WTC11 (cell line): ENCODE measurements at regions not wholly inside any gene's neighbourhood (a gene's known extent, or its start where the extent isn't known, plus 50 kb on each side); places are given as distances from the start of the nearest gene placed in this dataset.

Experiments used
- ATAC-seq: fragments of 200-7000 bp; cut with Tn5 transposase; 2 replicates; pipeline ENCODE4 v1.10.0; 2021; ENCODE audit warnings: mild to moderate bottlenecking, moderate library complexity
- CTCF ChIA-PET: fragments of 300-600 bp; sonication (Branson Sonifier 250); formaldehyde crosslinking; loops from one replicate; lab custom pipeline; 2021; ENCODE audit warnings: antibody characterized with exemption; lab: Charles Lee
- POLR2A ChIA-PET: fragments of 350-600 bp; sonication (Branson Sonifier 250); formaldehyde crosslinking; loops from one replicate; lab custom pipeline; 2021; ENCODE audit warnings: antibody characterized with exemption; lab: Charles Lee
- DNase-seq: peaks from one replicate; pipeline ENCODE4 v3.0.0; 2021; ENCODE audit warnings: low spot score
- H3K27ac Mint-ChIP-seq: 2 replicates; pipeline ENCODE4 v1.8.0; 2021; ENCODE audit warnings: mixed read lengths
- H3K27me3 Mint-ChIP-seq: 2 replicates; pipeline ENCODE4 v1.8.0; 2021; ENCODE audit warnings: low read depth, mild to moderate bottlenecking, moderate library complexity, mixed read lengths
- H3K36me3 Mint-ChIP-seq: 2 replicates; pipeline ENCODE4 v1.8.0; 2021; ENCODE audit warnings: mixed read lengths
- H3K4me1 Mint-ChIP-seq: 2 replicates; pipeline ENCODE4 v1.8.0; 2022; ENCODE audit warnings: mixed read lengths
- H3K4me3 Mint-ChIP-seq: 2 replicates; pipeline ENCODE4 v1.8.0; 2021; ENCODE audit warnings: mild to moderate bottlenecking, moderate library complexity, mixed read lengths
- H3K9me3 Mint-ChIP-seq: 2 replicates; pipeline ENCODE4 v1.8.0; 2021; ENCODE audit warnings: mixed read lengths
- CBFB ChIP-seq: sonication (generic); formaldehyde crosslinking; IDR thresholded peaks from 2 replicates; pipeline ENCODE4 v1.8.1; 2022; ENCODE audit warnings: mild to moderate bottlenecking, low read depth, missing genetic modification reagents
- FOXJ3 ChIP-seq: sonication (generic); formaldehyde crosslinking; IDR thresholded peaks from 2 replicates; pipeline ENCODE4 v1.9.0; 2021; ENCODE audit warnings: missing genetic modification reagents, mild to moderate bottlenecking, borderline replicate concordance
- HMGA2 ChIP-seq: fragments of 250-450 bp; sonication (Bioruptor Pico); IDR thresholded peaks from 2 replicates; pipeline ENCODE4 v1.4.0; 2021; ENCODE audit warnings: mild to moderate bottlenecking, moderate library complexity
- MYBL2 ChIP-seq: sonication (generic); formaldehyde crosslinking; IDR thresholded peaks from 2 replicates; pipeline ENCODE4 v1.8.1; 2023; ENCODE audit warnings: mild to moderate bottlenecking, moderate library complexity, missing genetic modification reagents
- NFE2L1 ChIP-seq: sonication (generic); formaldehyde crosslinking; IDR thresholded peaks from 2 replicates; pipeline ENCODE4 v1.8.1; 2023; ENCODE audit warnings: missing genetic modification reagents
- SMAD4 ChIP-seq: sonication (generic); formaldehyde crosslinking; IDR thresholded peaks from 2 replicates; pipeline ENCODE4 v1.8.0; 2022; ENCODE audit warnings: mild to moderate bottlenecking, missing genetic modification reagents
- SP1 ChIP-seq: sonication (generic); formaldehyde crosslinking; conservative IDR thresholded peaks from 2 replicates; pipeline ENCODE4 v1.8.1; 2022; ENCODE audit warnings: missing genetic modification reagents
- ZNF416 ChIP-seq: fragments of 250-450 bp; sonication (Bioruptor Pico); IDR thresholded peaks from 2 replicates; pipeline ENCODE4 v1.9.0; 2021; ENCODE audit warnings: mild to moderate bottlenecking, inconsistent platforms
- ZNF671 ChIP-seq: fragments of 250-450 bp; sonication (Bioruptor Pico); IDR thresholded peaks from 2 replicates; pipeline ENCODE4 v1.8.0; 2021; ENCODE audit warnings: mild to moderate bottlenecking
- TF ChIP-seq, protein P1 (sequence below): sonication (generic); formaldehyde crosslinking; IDR thresholded peaks from 2 replicates; pipeline ENCODE4 v1.8.0; 2022; ENCODE audit warnings: missing genetic modification reagents
- TF ChIP-seq, protein P2 (sequence below): fragments of 250-450 bp; sonication (Bioruptor Pico); IDR thresholded peaks from 2 replicates; pipeline ENCODE4 v1.9.0; 2021; ENCODE audit warnings: mild to moderate bottlenecking, borderline replicate concordance
- TF ChIP-seq, protein P3 (sequence below): sonication (generic); formaldehyde crosslinking; IDR thresholded peaks from 2 replicates; pipeline ENCODE4 v1.8.1; 2022; ENCODE audit warnings: low read depth, missing genetic modification reagents, borderline replicate concordance
- TF ChIP-seq, protein P4 (sequence below): sonication (generic); formaldehyde crosslinking; IDR thresholded peaks from 2 replicates; pipeline ENCODE4 v1.8.0; 2023; ENCODE audit warnings: missing genetic modification reagents, mild to moderate bottlenecking, borderline replicate concordance
- TF ChIP-seq, protein P5 (sequence below): sonication (generic); formaldehyde crosslinking; IDR thresholded peaks from 2 replicates; pipeline ENCODE4 v1.8.1; 2022; ENCODE audit warnings: mild to moderate bottlenecking, moderate library complexity, missing genetic modification reagents
- TF ChIP-seq, protein P6 (sequence below): sonication (generic); formaldehyde crosslinking; IDR thresholded peaks from 2 replicates; pipeline ENCODE4 v1.8.0; 2023; ENCODE audit warnings: missing genetic modification reagents
- TF ChIP-seq, protein P7 (sequence below): sonication (generic); formaldehyde crosslinking; IDR thresholded peaks from 2 replicates; pipeline ENCODE4 v1.8.0; 2022; ENCODE audit warnings: mild to moderate bottlenecking, missing genetic modification reagents
- TF ChIP-seq, protein P8 (sequence below): fragments of 200-600 bp; IDR thresholded peaks from 2 replicates; pipeline ENCODE4 v1.8.0; 2022; ENCODE audit warnings: antibody characterized with exemption

DNA sequence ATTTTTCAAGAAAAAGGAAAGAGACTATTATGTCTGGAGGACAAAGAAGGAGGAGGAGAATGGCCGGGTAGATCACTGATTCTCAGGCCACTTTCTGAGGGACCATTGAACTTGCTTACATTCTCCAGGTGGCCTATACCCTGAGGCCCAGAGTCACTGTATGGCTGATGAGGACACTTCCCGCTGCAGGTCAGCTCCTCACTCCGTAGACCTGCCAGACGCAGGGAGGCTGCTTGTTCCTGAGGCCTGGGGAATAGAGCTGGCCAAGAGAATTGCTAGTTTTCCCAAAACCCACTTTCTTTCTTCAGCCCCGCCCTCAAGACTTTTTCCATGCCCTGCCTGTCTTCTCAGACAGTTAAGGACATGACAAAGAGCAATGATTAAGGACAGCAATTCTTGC is 510.5 kb upstream of the TBX3 start (continued):
- TF ChIP-seq, protein P1, sequence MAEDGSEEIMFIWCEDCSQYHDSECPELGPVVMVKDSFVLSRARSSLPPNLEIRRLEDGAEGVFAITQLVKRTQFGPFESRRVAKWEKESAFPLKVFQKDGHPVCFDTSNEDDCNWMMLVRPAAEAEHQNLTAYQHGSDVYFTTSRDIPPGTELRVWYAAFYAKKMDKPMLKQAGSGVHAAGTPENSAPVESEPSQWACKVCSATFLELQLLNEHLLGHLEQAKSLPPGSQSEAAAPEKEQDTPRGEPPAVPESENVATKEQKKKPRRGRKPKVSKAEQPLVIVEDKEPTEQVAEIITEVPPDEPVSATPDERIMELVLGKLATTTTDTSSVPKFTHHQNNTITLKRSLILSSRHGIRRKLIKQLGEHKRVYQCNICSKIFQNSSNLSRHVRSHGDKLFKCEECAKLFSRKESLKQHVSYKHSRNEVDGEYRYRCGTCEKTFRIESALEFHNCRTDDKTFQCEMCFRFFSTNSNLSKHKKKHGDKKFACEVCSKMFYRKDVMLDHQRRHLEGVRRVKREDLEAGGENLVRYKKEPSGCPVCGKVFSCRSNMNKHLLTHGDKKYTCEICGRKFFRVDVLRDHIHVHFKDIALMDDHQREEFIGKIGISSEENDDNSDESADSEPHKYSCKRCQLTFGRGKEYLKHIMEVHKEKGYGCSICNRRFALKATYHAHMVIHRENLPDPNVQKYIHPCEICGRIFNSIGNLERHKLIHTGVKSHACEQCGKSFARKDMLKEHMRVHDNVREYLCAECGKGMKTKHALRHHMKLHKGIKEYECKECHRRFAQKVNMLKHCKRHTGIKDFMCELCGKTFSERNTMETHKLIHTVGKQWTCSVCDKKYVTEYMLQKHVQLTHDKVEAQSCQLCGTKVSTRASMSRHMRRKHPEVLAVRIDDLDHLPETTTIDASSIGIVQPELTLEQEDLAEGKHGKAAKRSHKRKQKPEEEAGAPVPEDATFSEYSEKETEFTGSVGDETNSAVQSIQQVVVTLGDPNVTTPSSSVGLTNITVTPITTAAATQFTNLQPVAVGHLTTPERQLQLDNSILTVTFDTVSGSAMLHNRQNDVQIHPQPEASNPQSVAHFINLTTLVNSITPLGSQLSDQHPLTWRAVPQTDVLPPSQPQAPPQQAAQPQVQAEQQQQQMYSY (CRISPR knock-in tag): no peak
- TF ChIP-seq, protein P2, sequence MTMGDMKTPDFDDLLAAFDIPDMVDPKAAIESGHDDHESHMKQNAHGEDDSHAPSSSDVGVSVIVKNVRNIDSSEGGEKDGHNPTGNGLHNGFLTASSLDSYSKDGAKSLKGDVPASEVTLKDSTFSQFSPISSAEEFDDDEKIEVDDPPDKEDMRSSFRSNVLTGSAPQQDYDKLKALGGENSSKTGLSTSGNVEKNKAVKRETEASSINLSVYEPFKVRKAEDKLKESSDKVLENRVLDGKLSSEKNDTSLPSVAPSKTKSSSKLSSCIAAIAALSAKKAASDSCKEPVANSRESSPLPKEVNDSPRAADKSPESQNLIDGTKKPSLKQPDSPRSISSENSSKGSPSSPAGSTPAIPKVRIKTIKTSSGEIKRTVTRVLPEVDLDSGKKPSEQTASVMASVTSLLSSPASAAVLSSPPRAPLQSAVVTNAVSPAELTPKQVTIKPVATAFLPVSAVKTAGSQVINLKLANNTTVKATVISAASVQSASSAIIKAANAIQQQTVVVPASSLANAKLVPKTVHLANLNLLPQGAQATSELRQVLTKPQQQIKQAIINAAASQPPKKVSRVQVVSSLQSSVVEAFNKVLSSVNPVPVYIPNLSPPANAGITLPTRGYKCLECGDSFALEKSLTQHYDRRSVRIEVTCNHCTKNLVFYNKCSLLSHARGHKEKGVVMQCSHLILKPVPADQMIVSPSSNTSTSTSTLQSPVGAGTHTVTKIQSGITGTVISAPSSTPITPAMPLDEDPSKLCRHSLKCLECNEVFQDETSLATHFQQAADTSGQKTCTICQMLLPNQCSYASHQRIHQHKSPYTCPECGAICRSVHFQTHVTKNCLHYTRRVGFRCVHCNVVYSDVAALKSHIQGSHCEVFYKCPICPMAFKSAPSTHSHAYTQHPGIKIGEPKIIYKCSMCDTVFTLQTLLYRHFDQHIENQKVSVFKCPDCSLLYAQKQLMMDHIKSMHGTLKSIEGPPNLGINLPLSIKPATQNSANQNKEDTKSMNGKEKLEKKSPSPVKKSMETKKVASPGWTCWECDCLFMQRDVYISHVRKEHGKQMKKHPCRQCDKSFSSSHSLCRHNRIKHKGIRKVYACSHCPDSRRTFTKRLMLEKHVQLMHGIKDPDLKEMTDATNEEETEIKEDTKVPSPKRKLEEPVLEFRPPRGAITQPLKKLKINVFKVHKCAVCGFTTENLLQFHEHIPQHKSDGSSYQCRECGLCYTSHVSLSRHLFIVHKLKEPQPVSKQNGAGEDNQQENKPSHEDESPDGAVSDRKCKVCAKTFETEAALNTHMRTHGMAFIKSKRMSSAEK (CRISPR knock-in tag): no peak
- TF ChIP-seq, protein P3, sequence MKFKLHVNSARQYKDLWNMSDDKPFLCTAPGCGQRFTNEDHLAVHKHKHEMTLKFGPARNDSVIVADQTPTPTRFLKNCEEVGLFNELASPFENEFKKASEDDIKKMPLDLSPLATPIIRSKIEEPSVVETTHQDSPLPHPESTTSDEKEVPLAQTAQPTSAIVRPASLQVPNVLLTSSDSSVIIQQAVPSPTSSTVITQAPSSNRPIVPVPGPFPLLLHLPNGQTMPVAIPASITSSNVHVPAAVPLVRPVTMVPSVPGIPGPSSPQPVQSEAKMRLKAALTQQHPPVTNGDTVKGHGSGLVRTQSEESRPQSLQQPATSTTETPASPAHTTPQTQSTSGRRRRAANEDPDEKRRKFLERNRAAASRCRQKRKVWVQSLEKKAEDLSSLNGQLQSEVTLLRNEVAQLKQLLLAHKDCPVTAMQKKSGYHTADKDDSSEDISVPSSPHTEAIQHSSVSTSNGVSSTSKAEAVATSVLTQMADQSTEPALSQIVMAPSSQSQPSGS (CRISPR knock-in tag): no peak

DNA sequence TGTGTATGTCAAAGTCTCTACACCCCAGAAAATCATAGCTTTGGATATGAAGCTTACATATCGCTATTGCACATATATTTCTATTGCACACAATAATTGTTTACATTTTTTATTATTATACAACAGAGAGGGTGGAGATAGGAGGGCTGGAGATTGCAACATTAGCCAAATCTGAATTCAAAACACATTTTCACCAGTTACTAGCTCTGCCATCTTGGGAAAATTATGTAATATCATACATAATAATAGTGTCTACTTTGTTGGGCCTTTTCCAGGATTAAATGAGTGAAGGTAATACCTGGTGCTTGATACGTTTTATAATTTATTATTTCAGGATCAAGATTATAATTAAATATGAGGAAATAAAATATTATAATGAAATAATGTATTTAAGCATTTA is 507.4 kb upstream of the TBX3 start:
- ChIA-PET CTCF (no interaction called here), POLR2A (no interaction called here)
- Mint-ChIP-seq H3K27ac (no peak overlapping the region), H3K4me3 (no peak overlapping the region), H3K4me1 (peaks cover 7% of the 10 kb centered on the region), H3K36me3 (no peaks in the 10 kb centered on the region; the same call in 1 of the 2 replicates), H3K27me3 (no peaks in the 10 kb centered on the region), H3K9me3 (peaks cover 14% of the 10 kb centered on the region)
- DNase-seq: no peak
- ATAC-seq: no peak
- TF ChIP-seq CBFB (CRISPR knock-in tag): no peak
- TF ChIP-seq SP1 (CRISPR knock-in tag): no peak
- TF ChIP-seq, protein P4, sequence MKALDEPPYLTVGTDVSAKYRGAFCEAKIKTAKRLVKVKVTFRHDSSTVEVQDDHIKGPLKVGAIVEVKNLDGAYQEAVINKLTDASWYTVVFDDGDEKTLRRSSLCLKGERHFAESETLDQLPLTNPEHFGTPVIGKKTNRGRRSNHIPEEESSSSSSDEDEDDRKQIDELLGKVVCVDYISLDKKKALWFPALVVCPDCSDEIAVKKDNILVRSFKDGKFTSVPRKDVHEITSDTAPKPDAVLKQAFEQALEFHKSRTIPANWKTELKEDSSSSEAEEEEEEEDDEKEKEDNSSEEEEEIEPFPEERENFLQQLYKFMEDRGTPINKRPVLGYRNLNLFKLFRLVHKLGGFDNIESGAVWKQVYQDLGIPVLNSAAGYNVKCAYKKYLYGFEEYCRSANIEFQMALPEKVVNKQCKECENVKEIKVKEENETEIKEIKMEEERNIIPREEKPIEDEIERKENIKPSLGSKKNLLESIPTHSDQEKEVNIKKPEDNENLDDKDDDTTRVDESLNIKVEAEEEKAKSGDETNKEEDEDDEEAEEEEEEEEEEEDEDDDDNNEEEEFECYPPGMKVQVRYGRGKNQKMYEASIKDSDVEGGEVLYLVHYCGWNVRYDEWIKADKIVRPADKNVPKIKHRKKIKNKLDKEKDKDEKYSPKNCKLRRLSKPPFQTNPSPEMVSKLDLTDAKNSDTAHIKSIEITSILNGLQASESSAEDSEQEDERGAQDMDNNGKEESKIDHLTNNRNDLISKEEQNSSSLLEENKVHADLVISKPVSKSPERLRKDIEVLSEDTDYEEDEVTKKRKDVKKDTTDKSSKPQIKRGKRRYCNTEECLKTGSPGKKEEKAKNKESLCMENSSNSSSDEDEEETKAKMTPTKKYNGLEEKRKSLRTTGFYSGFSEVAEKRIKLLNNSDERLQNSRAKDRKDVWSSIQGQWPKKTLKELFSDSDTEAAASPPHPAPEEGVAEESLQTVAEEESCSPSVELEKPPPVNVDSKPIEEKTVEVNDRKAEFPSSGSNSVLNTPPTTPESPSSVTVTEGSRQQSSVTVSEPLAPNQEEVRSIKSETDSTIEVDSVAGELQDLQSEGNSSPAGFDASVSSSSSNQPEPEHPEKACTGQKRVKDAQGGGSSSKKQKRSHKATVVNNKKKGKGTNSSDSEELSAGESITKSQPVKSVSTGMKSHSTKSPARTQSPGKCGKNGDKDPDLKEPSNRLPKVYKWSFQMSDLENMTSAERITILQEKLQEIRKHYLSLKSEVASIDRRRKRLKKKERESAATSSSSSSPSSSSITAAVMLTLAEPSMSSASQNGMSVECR (CRISPR knock-in tag): no peak
- TF ChIP-seq ZNF671 (CRISPR knock-in tag): no peak
- TF ChIP-seq SMAD4: no peak
- TF ChIP-seq, protein P5, sequence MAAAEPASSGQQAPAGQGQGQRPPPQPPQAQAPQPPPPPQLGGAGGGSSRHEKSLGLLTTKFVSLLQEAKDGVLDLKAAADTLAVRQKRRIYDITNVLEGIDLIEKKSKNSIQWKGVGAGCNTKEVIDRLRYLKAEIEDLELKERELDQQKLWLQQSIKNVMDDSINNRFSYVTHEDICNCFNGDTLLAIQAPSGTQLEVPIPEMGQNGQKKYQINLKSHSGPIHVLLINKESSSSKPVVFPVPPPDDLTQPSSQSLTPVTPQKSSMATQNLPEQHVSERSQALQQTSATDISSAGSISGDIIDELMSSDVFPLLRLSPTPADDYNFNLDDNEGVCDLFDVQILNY (CRISPR knock-in tag): no peak
- no peak for TF ChIP-seq MYBL2 (CRISPR knock-in tag)
- TF ChIP-seq FOXJ3 (CRISPR knock-in tag): no peak
- TF ChIP-seq, protein P6, sequence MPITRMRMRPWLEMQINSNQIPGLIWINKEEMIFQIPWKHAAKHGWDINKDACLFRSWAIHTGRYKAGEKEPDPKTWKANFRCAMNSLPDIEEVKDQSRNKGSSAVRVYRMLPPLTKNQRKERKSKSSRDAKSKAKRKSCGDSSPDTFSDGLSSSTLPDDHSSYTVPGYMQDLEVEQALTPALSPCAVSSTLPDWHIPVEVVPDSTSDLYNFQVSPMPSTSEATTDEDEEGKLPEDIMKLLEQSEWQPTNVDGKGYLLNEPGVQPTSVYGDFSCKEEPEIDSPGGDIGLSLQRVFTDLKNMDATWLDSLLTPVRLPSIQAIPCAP (CRISPR knock-in tag): no peak
- TF ChIP-seq ZNF416 (CRISPR knock-in tag): no peak
- TF ChIP-seq, protein P7, sequence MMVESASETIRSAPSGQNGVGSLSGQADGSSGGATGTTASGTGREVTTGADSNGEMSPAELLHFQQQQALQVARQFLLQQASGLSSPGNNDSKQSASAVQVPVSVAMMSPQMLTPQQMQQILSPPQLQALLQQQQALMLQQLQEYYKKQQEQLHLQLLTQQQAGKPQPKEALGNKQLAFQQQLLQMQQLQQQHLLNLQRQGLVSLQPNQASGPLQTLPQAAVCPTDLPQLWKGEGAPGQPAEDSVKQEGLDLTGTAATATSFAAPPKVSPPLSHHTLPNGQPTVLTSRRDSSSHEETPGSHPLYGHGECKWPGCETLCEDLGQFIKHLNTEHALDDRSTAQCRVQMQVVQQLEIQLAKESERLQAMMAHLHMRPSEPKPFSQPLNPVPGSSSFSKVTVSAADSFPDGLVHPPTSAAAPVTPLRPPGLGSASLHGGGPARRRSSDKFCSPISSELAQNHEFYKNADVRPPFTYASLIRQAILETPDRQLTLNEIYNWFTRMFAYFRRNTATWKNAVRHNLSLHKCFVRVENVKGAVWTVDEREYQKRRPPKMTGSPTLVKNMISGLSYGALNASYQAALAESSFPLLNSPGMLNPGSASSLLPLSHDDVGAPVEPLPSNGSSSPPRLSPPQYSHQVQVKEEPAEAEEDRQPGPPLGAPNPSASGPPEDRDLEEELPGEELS: no peak
- TF ChIP-seq, protein P8, sequence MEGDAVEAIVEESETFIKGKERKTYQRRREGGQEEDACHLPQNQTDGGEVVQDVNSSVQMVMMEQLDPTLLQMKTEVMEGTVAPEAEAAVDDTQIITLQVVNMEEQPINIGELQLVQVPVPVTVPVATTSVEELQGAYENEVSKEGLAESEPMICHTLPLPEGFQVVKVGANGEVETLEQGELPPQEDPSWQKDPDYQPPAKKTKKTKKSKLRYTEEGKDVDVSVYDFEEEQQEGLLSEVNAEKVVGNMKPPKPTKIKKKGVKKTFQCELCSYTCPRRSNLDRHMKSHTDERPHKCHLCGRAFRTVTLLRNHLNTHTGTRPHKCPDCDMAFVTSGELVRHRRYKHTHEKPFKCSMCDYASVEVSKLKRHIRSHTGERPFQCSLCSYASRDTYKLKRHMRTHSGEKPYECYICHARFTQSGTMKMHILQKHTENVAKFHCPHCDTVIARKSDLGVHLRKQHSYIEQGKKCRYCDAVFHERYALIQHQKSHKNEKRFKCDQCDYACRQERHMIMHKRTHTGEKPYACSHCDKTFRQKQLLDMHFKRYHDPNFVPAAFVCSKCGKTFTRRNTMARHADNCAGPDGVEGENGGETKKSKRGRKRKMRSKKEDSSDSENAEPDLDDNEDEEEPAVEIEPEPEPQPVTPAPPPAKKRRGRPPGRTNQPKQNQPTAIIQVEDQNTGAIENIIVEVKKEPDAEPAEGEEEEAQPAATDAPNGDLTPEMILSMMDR: no peak
- no peak for TF ChIP-seq NFE2L1 (CRISPR knock-in tag)
- TF ChIP-seq HMGA2 (CRISPR knock-in tag): no peak
